ENCODE measurements at regions not wholly inside any gene's neighbourhood (a gene's known extent, or its start where the extent isn't known, plus 50 kb on each side); places are given as distances from the start of the nearest gene placed in this dataset.

- intact Hi-C loops (cut with DNase I) = no loop called here
- WGBS, 3 donors = 58 to 71% (median 69%) methylated on average over 1 of the region's 1 CpG
- H3K36me3 ChIP-seq = no peaks in the 10 kb centered on the region
- no peaks in the 10 kb centered on the region for H3K4me1 ChIP-seq (ENCODE audit: insufficient read depth)
- no peak overlapping the region for H3K27ac ChIP-seq
- TF ChIP-seq, protein P1, sequence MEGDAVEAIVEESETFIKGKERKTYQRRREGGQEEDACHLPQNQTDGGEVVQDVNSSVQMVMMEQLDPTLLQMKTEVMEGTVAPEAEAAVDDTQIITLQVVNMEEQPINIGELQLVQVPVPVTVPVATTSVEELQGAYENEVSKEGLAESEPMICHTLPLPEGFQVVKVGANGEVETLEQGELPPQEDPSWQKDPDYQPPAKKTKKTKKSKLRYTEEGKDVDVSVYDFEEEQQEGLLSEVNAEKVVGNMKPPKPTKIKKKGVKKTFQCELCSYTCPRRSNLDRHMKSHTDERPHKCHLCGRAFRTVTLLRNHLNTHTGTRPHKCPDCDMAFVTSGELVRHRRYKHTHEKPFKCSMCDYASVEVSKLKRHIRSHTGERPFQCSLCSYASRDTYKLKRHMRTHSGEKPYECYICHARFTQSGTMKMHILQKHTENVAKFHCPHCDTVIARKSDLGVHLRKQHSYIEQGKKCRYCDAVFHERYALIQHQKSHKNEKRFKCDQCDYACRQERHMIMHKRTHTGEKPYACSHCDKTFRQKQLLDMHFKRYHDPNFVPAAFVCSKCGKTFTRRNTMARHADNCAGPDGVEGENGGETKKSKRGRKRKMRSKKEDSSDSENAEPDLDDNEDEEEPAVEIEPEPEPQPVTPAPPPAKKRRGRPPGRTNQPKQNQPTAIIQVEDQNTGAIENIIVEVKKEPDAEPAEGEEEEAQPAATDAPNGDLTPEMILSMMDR (IDR thresholded peaks at IDR 0.05) = no peak
- TF ChIP-seq POLR2A (IDR thresholded peaks at IDR 0.05) (no peak), EP300 (IDR thresholded peaks at IDR 0.05) (no peak)
- no peak overlapping the region for H3K4me3 ChIP-seq
- no peak for DNase-seq
- no peaks in the 10 kb centered on the region for H3K9me3 ChIP-seq
- H3K27me3 ChIP-seq = no peaks in the 10 kb centered on the region
Measured at GRCh38 chr4:19401301-19402080, 850.2 kb upstream of the SLIT2 start.

- Histone ChIP-seq H3K27ac (no peak overlapping the region), H3K9me3 (no peaks in the 10 kb centered on the region), H3K27me3 (no peaks in the 10 kb centered on the region), H3K4me1 (ENCODE audit: insufficient read depth) (no peaks in the 10 kb centered on the region), H3K4me3 (no peak overlapping the region), H3K36me3 (no peaks in the 10 kb centered on the region)
- DNase-seq = no peak
- intact Hi-C loops (cut with DNase I) = no loop called here
- no peak for TF ChIP-seq POLR2A (IDR thresholded peaks at IDR 0.05)
- no peak for TF ChIP-seq EP300 (IDR thresholded peaks at IDR 0.05)
- 75 to 82% (median 80%) methylated on average over 1 of the region's 1 CpG for WGBS, 3 donors
Measured at GRCh38 chr4:19400820-19401219, 850.9 kb upstream of the SLIT2 start.

DNA sequence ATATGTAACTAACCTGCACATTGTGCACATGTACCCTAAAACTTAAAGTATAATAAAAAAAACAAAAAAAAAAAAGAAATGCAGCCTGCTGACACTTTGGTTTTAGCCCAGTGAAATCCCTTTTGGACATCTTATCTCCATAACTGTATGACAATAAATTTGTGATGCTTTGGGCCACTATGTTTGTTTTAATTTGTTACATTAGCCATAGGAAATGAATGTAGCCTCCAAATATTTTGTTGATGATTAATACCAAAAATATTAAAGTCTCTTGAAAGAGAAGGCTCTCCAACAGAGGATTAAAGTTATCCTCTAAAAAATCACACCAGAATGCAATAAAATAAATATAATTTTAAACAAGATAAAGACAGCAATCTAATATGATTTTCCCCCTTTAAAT lies 852.7 kb upstream of the SLIT2 start:
- TF ChIP-seq, protein P1 (IDR thresholded peaks at IDR 0.05) = no peak
- TF ChIP-seq POLR2A (IDR thresholded peaks at IDR 0.05) (no peak), EP300 (IDR thresholded peaks at IDR 0.05) (no peak)
- Histone ChIP-seq H3K9me3 (no peaks in the 10 kb centered on the region), H3K27ac (no peak overlapping the region), H3K36me3 (no peaks in the 10 kb centered on the region), H3K4me3 (no peak overlapping the region), H3K4me1 (ENCODE audit: insufficient read depth) (no peaks in the 10 kb centered on the region), H3K27me3 (no peaks in the 10 kb centered on the region)
- intact Hi-C loops (cut with DNase I) = no loop called here
- no peak for DNase-seq

GRCh38 chr4:19386786-19387185 lies 864.9 kb upstream of the SLIT2 start:
- Histone ChIP-seq H3K27ac (no peak overlapping the region), H3K36me3 (no peaks in the 10 kb centered on the region), H3K4me1 (ENCODE audit: insufficient read depth) (no peaks in the 10 kb centered on the region), H3K9me3 (no peaks in the 10 kb centered on the region), H3K27me3 (no peaks in the 10 kb centered on the region), H3K4me3 (no peak overlapping the region)
- TF ChIP-seq EP300 (IDR thresholded peaks at IDR 0.05) (no peak), POLR2A (IDR thresholded peaks at IDR 0.05) (no peak)
- TF ChIP-seq, protein P1 (IDR thresholded peaks at IDR 0.05) = no peak
- intact Hi-C loops (cut with DNase I) = no loop called here
- 65 to 82% (median 65%) methylated on average over 2 of the region's 2 CpGs for WGBS, 3 donors
- no peak for DNase-seq

DNA sequence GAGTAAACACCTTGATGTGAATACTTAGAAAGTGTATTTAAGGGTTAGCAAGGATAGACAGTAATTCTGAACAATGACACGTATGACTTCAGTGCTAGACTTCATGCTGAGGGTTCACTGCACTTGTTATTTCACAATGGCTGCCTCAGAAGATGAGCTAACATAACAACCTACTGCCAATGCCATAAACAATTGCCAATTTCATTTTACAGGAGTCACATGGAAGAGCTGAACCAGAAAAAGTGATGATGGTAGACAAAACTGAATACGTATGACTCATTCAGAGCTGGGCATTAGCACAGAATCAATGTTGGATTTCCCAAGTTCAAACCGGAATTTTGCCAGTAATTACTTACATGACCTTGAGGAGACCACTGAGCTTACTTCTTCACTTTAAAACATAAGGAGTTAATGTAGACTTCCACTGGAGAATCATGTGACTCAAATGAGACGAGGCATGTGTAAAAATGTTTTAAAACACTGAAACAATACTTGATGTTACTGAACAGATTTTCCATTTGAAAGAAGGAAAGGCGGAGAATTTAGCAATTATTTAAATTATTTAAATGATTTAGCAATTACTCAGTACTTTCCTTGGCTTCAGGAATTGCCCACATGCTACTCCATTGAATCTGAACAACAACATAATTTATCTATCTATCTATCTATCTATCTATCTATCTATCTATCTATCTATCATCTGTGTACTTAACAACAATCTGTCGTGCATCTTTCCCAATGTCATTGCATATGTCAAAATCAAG lies 868.5 kb upstream of the SLIT2 start:
- intact Hi-C loops (cut with DNase I) = no loop called here
- no peak for DNase-seq
- TF ChIP-seq, protein P1 (IDR thresholded peaks at IDR 0.05) = no peak
- TF ChIP-seq EP300 (IDR thresholded peaks at IDR 0.05) (no peak), POLR2A (IDR thresholded peaks at IDR 0.05) (no peak)
- H3K9me3 ChIP-seq = no peaks in the 10 kb centered on the region
- no peaks in the 10 kb centered on the region for H3K4me1 ChIP-seq (ENCODE audit: insufficient read depth)
- H3K27ac ChIP-seq = no peak overlapping the region
- H3K36me3 ChIP-seq = no peaks in the 10 kb centered on the region
- no peak overlapping the region for H3K4me3 ChIP-seq
- no peaks in the 10 kb centered on the region for H3K27me3 ChIP-seq
- WGBS, 3 donors = 66 to 74% (median 66%) methylated on average over 6 of the region's 6 CpGs
